Stomach (tissue), 8 donors: ENCODE measurements at regions not wholly inside any gene's neighbourhood (a gene's known extent, or its start where the extent isn't known, plus 50 kb on each side); places are given as distances from the start of the nearest gene placed in this dataset.

Experiments
- DNase-seq, 2 donors: peaks; one replicate each; pipeline versions ENCODE4 v3.0.0 to v3.0.0-alpha.2; 2013 to 2019
- H3K27ac ChIP-seq, 5 donors: fragments of 200-600 bp in 4 of 5; sonication (generic) in 4 of 5; one replicate each; pipeline ENCODE4 v1.5.1; 2013 to 2019; ENCODE audit warnings: mild to moderate bottlenecking in 1 of 5, moderate library complexity in 1 of 5
- H3K27me3 ChIP-seq, 3 donors: fragments of 200-600 bp; sonication (generic); one replicate each; pipeline ENCODE4 v1.5.1; 2017 to 2019; ENCODE audit warnings: mixed run types in 1 of 3
- H3K36me3 ChIP-seq, 4 donors: fragments of 200-600 bp; sonication (generic); 1 replicate in 3 of 4; 2 replicates in 1 of 4; pipeline ENCODE4 v1.5.1; 2016 to 2019
- H3K4me1 ChIP-seq, 4 donors: fragments of 200-600 bp; sonication (generic); one replicate each; pipeline ENCODE4 v1.5.1; 2016 to 2019
- H3K4me3 ChIP-seq, 4 donors: fragments of 200-600 bp; sonication (generic) in 3 of 4; one replicate each; pipeline ENCODE4 v1.5.1; 2016 to 2019; ENCODE audit warnings: mild to moderate bottlenecking in 1 of 4
- H3K9me3 ChIP-seq, 4 donors: fragments of 200-600 bp; sonication (generic); one replicate each; pipeline ENCODE4 v1.5.1; 2016 to 2019
- CTCF ChIP-seq, 7 experiments: fragments of 450-650 bp in 4 of 7; fragments of 200-600 bp in 3 of 7; sonication (generic) in 3 of 7; IDR thresholded peaks; one replicate each; pipeline ENCODE4 v1.5.1; 2016 to 2019; ENCODE audit warnings: antibody characterized with exemption in 7 of 7, control low read depth in 2 of 7, mild to moderate bottlenecking in 1 of 7
- EP300 ChIP-seq: sonication (generic); formaldehyde crosslinking; IDR thresholded peaks from one replicate; pipeline ENCODE4 v1.6.1; 2017; ENCODE audit warnings: antibody characterized with exemption
- POLR2A ChIP-seq, 4 donors: fragments of 450-650 bp; IDR thresholded peaks; one replicate each; pipeline ENCODE4 v1.6.1; 2016; ENCODE audit warnings: antibody characterized with exemption in 4 of 4, control low read depth in 2 of 4, mild to moderate bottlenecking in 1 of 4, moderate library complexity in 1 of 4
- POLR2AphosphoS5 ChIP-seq, 3 donors: sonication (generic); formaldehyde crosslinking; IDR thresholded peaks; one replicate each; pipeline ENCODE4 v1.6.1; 2016; ENCODE audit warnings: antibody characterized with exemption in 3 of 3
- WGBS, 5 donors: extraction: QIAGEN DNeasy Blood & Tissue Kit in 3 of 5; methylation state at CpG; one replicate each; pipeline versions ENCODE4 v1.1.5 to v1.1.7; 2013 to 2018; 5-methylcytosine and 5-hydroxymethylcytosine counted together
- intact Hi-C: fragments of 100-400 bp; cut with DNase I; formaldehyde crosslinking; loops from one replicate; pipeline ENCODE4 v1.15.1; 2023; ENCODE audit warnings: low total_unique reads
- donor health status: healthy with polysubstance abuse.
- donor health status: Bipolar disorder and iron deficiency.
- donor health status: healthy.

- intact Hi-C loops: no loop called here
- DNase-seq: no peak
- Histone ChIP-seq H3K27me3 (no peaks in the 10 kb centered on the region), H3K27ac (no peak overlapping the region), H3K9me3 (peaks cover 13 to 31% (median 28%) of the 10 kb centered on the region in 4 donors), H3K4me1 (no peaks in the 10 kb centered on the region), H3K4me3 (no peak overlapping the region), H3K36me3 (no peaks in the 10 kb centered on the region)
- TF ChIP-seq EP300: no peak
- no peak for TF ChIP-seq CTCF (IDR thresholded peaks at IDR 0.05)
- TF ChIP-seq POLR2A (IDR thresholded peaks at IDR 0.05): no peak
- TF ChIP-seq POLR2AphosphoS5 (IDR thresholded peaks at IDR 0.05): no peak
- WGBS, 5 donors: 63 to 73% (median 67%) methylated on average over 5 of the region's 5 CpGs
Measured at GRCh38 chr12:76197283-76197682, 112.8 kb upstream of the NAP1L1 start.

- Histone ChIP-seq H3K4me1 (no peaks in the 10 kb centered on the region), H3K9me3 (peaks cover 13 to 28% (median 26%) of the 10 kb centered on the region in 4 donors), H3K27me3 (no peaks in the 10 kb centered on the region), H3K4me3 (no peak overlapping the region), H3K27ac (no peak overlapping the region), H3K36me3 (no peaks in the 10 kb centered on the region)
- DNase-seq: no peak
- TF ChIP-seq CTCF (IDR thresholded peaks at IDR 0.05) (no peak), POLR2AphosphoS5 (IDR thresholded peaks at IDR 0.05) (no peak), POLR2A (IDR thresholded peaks at IDR 0.05) (no peak), EP300 (no peak)
- intact Hi-C loops: no loop called here
- WGBS, 5 donors: 29 to 88% (median 47%) methylated on average over 1 of the region's 1 CpG
Measured at GRCh38 chr12:76195920-76196319, 111.4 kb upstream of the NAP1L1 start.

DNA sequence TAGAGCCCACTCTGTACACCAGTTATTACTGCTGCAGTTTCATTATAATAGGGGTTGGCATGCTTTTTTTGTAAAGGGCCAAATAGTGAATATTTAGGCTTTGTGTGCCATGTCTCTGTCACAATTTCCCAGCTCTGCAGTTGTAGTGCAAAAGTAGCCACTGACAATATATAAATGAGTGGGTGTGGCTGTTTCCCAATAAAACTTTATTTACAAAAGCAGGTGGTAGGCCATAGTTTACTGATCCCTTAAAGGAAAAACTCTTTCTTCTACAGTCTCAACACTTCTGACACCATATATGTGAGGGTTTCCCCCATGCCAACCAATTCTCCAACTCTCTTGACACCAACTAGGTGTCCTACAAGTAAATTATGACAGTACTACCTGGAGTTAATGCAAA is 110.2 kb upstream of the NAP1L1 start:
- H3K4me3 ChIP-seq: no peak overlapping the region
- H3K36me3 ChIP-seq: no peaks in the 10 kb centered on the region
- H3K4me1 ChIP-seq: no peaks in the 10 kb centered on the region
- intact Hi-C loops: no loop called here
- peaks cover 10 to 23% (median 20%) of the 10 kb centered on the region in 4 donors for H3K9me3 ChIP-seq
- TF ChIP-seq CTCF (IDR thresholded peaks at IDR 0.05) (no peak), POLR2AphosphoS5 (IDR thresholded peaks at IDR 0.05) (no peak), EP300 (no peak), POLR2A (IDR thresholded peaks at IDR 0.05) (no peak)
- no peak for DNase-seq
- H3K27ac ChIP-seq: no peak overlapping the region
- H3K27me3 ChIP-seq: no peaks in the 10 kb centered on the region

- no peak for TF ChIP-seq POLR2AphosphoS5 (IDR thresholded peaks at IDR 0.05)
- no peak for TF ChIP-seq CTCF (IDR thresholded peaks at IDR 0.05)
- no peak for TF ChIP-seq EP300
- no peak for TF ChIP-seq POLR2A (IDR thresholded peaks at IDR 0.05)
- intact Hi-C loops: no loop called here
- 55 to 65% (median 61%) methylated on average over 4 of the region's 4 CpGs for WGBS, 5 donors
- Histone ChIP-seq H3K27ac (no peak overlapping the region), H3K9me3 (peaks cover 7 to 16% (median 13%) of the 10 kb centered on the region in 4 donors), H3K4me3 (no peak overlapping the region), H3K27me3 (no peaks in the 10 kb centered on the region), H3K36me3 (no peaks in the 10 kb centered on the region), H3K4me1 (no peaks in the 10 kb centered on the region)
- no peak for DNase-seq
Measured at GRCh38 chr12:76193961-76194360, 109.5 kb upstream of the NAP1L1 start.
